ENCODE measurements at regions not wholly inside any gene's neighbourhood (a gene's known extent, or its start where the extent isn't known, plus 50 kb on each side); places are given as distances from the start of the nearest gene placed in this dataset.
"Not testable (repeated sequence)": the region's sequence is repeated elsewhere in the genome, so short reads cannot be mapped to it uniquely, and the experiment has no call there.

DNA sequence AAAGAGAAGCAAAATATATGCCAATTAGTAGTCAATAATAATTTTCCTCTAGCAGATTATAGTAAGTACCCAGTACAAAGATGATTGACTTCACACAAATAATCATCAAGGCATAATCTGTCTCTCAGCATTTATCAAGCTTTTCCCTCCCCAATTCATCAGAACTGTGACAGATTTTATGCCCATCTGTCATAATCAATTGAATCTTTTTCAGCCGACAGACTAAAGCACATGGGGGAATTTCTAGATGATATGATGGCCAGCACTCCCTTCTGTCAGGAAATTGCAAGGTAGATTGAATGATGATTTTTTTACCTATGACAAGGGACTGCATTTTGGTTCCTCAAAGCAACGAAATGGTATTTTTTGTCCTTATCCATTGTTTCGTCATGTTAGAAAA, 227.1 kb upstream of the CYLC2 start:
- in situ Hi-C loops (cut with MboI; ENCODE audit: low pct_unique_long_range_greater_than_20kb, low sequenced_read_pairs, unreplicated experiment) = no loop called here
- TF ChIP-seq, protein P1, sequence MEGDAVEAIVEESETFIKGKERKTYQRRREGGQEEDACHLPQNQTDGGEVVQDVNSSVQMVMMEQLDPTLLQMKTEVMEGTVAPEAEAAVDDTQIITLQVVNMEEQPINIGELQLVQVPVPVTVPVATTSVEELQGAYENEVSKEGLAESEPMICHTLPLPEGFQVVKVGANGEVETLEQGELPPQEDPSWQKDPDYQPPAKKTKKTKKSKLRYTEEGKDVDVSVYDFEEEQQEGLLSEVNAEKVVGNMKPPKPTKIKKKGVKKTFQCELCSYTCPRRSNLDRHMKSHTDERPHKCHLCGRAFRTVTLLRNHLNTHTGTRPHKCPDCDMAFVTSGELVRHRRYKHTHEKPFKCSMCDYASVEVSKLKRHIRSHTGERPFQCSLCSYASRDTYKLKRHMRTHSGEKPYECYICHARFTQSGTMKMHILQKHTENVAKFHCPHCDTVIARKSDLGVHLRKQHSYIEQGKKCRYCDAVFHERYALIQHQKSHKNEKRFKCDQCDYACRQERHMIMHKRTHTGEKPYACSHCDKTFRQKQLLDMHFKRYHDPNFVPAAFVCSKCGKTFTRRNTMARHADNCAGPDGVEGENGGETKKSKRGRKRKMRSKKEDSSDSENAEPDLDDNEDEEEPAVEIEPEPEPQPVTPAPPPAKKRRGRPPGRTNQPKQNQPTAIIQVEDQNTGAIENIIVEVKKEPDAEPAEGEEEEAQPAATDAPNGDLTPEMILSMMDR (IDR thresholded peaks at IDR 0.05; ENCODE audit: extremely low read depth, insufficient read depth, missing control alignments) = no peak
- DNase-seq (ENCODE audit: low spot score) = no peak

DNA sequence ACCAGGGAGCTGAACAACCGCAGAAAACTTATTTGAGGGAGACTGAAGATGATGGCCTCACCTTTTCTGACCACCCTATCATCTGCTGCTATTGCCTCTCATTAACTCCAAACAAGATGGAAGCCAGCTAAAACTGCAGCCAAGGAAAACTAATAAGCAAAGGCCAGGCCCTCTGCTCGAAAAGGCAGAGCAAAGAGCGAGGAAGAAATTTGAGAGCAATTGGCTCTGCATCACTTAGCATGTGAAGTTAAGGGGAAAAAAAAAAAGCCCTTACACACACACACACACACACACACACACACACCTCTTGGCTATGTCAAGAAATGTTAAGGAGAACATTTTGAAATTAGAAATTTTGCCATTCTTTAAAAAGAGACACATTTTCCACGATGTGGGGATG, 228.1 kb upstream of the CYLC2 start:
- DNase-seq (ENCODE audit: low spot score) = no peak
- in situ Hi-C loops (cut with MboI; ENCODE audit: low pct_unique_long_range_greater_than_20kb, low sequenced_read_pairs, unreplicated experiment) = no loop called here
- TF ChIP-seq, protein P1 (IDR thresholded peaks at IDR 0.05; ENCODE audit: extremely low read depth, insufficient read depth, missing control alignments) = no peak

DNA sequence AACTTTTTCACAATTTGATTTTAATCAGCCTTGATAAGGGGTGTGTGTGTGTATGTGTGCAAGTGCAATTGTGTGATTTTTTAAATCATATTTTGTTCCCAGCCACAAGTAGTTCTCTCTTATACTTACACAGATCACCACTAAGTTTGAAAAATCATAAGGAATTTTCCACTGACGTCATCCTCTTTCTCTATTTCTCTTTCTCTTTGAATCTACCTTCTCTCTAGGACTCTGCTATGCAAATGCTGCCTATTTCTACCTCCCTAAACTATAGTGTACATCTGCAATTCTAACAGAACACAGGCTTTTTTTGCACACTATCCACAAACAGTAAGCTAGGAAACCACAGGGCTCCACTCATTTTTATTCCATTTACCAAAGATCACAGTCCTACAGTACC, 254.6 kb upstream of the CYLC2 start:
- in situ Hi-C loops (cut with MboI; ENCODE audit: low pct_unique_long_range_greater_than_20kb, low sequenced_read_pairs, unreplicated experiment) = no loop called here
- TF ChIP-seq, protein P1 (IDR thresholded peaks at IDR 0.05; ENCODE audit: extremely low read depth, insufficient read depth, missing control alignments) = no peak
- DNase-seq (ENCODE audit: low spot score) = no peak

DNA sequence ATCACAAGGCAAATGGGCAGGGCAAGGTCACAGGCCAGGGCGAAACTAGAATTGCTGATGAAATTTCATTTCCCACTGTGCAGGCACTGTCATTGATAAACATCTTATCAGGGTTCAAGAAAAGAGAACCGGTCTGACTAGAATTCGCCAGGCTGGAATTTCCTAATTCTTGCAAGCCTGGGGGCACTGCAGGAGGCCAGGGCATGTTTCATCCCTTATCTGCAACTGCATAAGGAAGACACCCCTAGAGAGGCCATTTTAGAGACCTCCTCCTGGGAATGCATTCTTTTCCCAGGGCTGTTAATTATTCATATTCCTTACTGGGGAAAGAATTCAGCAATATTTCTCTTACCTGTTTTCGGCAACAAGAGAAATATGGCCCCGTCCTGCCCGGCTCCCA, 266.2 kb upstream of the CYLC2 start:
- no peak for DNase-seq (ENCODE audit: low spot score)
- in situ Hi-C loops (cut with MboI; ENCODE audit: low pct_unique_long_range_greater_than_20kb, low sequenced_read_pairs, unreplicated experiment) = no loop called here
- TF ChIP-seq, protein P1 (IDR thresholded peaks at IDR 0.05; ENCODE audit: extremely low read depth, insufficient read depth, missing control alignments) = no peak

- in situ Hi-C loops (cut with MboI; ENCODE audit: low pct_unique_long_range_greater_than_20kb, low sequenced_read_pairs, unreplicated experiment) = no loop called here
- TF ChIP-seq, protein P1 (IDR thresholded peaks at IDR 0.05; ENCODE audit: extremely low read depth, insufficient read depth, missing control alignments) = no peak
- no peak for DNase-seq (ENCODE audit: low spot score)
These were observed 280.9 kb upstream of the CYLC2 start for GRCh38 chr9:102714184-102714583.

DNA sequence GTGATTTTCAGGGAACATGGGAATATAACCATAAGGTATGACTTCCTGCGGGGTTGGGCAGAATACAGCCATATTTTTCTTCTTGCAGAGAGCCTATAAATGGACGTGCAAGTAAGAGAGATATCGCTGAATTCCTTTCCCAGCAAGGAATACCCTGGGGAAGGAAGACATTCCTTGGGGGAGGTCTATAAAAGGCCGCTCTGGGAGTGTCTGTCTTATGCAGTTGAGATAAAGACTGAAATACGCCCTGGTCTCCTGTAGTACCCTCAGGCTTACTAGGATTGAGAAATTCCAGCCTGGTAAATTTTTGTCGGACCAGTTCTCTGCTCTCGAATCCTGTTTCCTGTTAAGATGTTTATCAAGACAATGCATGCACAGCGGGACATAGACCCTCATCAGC, 282.2 kb upstream of the CYLC2 start:
- DNase-seq (ENCODE audit: low spot score); in situ Hi-C loops (cut with MboI; ENCODE audit: low pct_unique_long_range_greater_than_20kb, low sequenced_read_pairs, unreplicated experiment): not testable (repeated sequence)

DNA sequence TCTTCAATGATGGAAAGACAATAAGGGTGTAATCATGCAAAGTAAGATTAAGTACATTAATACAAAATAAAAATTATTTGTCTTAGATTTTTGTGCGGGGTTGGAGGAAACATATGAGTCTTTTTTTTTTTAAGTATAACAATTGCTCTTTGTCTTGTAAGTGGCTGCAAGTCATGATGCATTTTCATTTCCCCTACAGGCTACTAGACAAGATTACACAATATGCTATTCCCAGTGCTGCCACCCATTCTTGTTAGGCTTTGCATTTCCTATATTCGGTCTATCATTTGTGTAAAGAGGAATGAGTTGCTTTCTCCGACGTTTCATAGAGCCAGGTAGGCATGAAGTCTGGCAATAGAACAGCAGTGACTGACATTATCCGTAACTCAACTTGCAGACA, 294.2 kb upstream of the CYLC2 start:
- DNase-seq (ENCODE audit: low spot score) = no peak
- in situ Hi-C loops (cut with MboI; ENCODE audit: low pct_unique_long_range_greater_than_20kb, low sequenced_read_pairs, unreplicated experiment) = no loop called here
- TF ChIP-seq, protein P1 (IDR thresholded peaks at IDR 0.05; ENCODE audit: extremely low read depth, insufficient read depth, missing control alignments) = no peak

All from GM13977 (cell line).